ENCODE measurements at regions not wholly inside any gene's neighbourhood (a gene's known extent, or its start where the extent isn't known, plus 50 kb on each side); places are given as distances from the start of the nearest gene placed in this dataset.

- no peak for DNase-seq
These were observed 185.6 kb upstream of the POU5F2 start for GRCh38 chr5:93926831-93927620.

- no peak for DNase-seq
These were observed 183.9 kb upstream of the POU5F2 start for GRCh38 chr5:93925321-93925720.

GRCh38 chr5:93924628-93925027, 183.2 kb upstream of the POU5F2 start:
- no peak for DNase-seq

GRCh38 chr5:93922551-93922950, 181.2 kb upstream of the POU5F2 start:
- no peak for DNase-seq

- no peak for DNase-seq
These were observed 179.6 kb upstream of the POU5F2 start for GRCh38 chr5:93921001-93921400.

- no peak for DNase-seq
These were observed 175.5 kb upstream of the POU5F2 start for GRCh38 chr5:93916872-93917271.

GRCh38 chr5:93915142-93915553, 173.7 kb upstream of the POU5F2 start:
- peak; percentile 40 for DNase-seq

- DNase-seq: no peak
These were observed 170.2 kb upstream of the POU5F2 start for GRCh38 chr5:93911609-93912008.

GRCh38 chr5:93909356-93909755, 168.0 kb upstream of the POU5F2 start:
- no peak for DNase-seq

- no peak for DNase-seq
These were observed 163.5 kb upstream of the POU5F2 start for GRCh38 chr5:93904917-93905316.

GRCh38 chr5:93902288-93902687, 160.9 kb upstream of the POU5F2 start:
- no peak for DNase-seq

GRCh38 chr5:93899026-93899600, 157.7 kb upstream of the POU5F2 start:
- DNase-seq: no peak

GRCh38 chr5:93894601-93895354, 153.4 kb upstream of the POU5F2 start:
- no peak for DNase-seq

GRCh38 chr5:93893075-93893474, 151.7 kb upstream of the POU5F2 start:
- no peak for DNase-seq

GRCh38 chr5:93892481-93892880, 151.1 kb upstream of the POU5F2 start:
- DNase-seq: no peak

- no peak for DNase-seq
These were observed 150.4 kb upstream of the POU5F2 start for GRCh38 chr5:93891491-93892480.

- DNase-seq: no peak
These were observed 149.3 kb upstream of the POU5F2 start for GRCh38 chr5:93890657-93891056.

GRCh38 chr5:93887678-93888077, 146.3 kb upstream of the POU5F2 start:
- no peak for DNase-seq

GRCh38 chr5:93886917-93887361, 145.5 kb upstream of the POU5F2 start:
- DNase-seq: no peak

GRCh38 chr5:93886098-93886806, 144.9 kb upstream of the POU5F2 start:
- no peak for DNase-seq

- no peak for DNase-seq
These were observed 142.9 kb upstream of the POU5F2 start for GRCh38 chr5:93884254-93884653.

- DNase-seq: no peak
These were observed 142.1 kb upstream of the POU5F2 start for GRCh38 chr5:93883459-93883858.

Measured in CD4-positive, alpha-beta T cell treated with Interleukin-4 for 4 hours (primary cell).